ENCODE measurements at regions not wholly inside any gene's neighbourhood (a gene's known extent, or its start where the extent isn't known, plus 50 kb on each side); places are given as distances from the start of the nearest gene placed in this dataset.

DNA sequence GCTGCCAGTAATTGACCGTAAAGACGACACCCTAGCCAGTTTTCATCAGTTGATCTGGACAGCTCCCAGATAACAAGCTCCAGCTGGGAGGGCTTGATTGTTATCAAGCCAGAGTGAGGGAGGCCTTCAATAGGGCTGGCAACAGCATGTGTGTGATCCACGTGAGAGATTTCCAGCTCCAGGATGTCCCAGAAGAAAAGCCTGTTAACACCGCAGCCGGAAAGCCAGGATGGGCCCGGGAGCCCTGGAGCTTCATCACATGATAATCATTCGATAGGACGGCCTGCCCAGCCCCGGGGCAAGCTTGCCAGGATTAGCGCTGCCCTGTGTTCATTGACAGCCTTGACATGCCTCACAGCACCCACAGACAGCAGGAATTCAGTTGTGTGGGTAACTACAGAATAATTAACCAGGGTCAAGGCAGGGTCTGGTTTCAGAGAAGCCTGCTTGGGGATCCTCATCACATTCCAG is 182.5 kb downstream of the C1D start:
- TF ChIP-seq, protein P1, sequence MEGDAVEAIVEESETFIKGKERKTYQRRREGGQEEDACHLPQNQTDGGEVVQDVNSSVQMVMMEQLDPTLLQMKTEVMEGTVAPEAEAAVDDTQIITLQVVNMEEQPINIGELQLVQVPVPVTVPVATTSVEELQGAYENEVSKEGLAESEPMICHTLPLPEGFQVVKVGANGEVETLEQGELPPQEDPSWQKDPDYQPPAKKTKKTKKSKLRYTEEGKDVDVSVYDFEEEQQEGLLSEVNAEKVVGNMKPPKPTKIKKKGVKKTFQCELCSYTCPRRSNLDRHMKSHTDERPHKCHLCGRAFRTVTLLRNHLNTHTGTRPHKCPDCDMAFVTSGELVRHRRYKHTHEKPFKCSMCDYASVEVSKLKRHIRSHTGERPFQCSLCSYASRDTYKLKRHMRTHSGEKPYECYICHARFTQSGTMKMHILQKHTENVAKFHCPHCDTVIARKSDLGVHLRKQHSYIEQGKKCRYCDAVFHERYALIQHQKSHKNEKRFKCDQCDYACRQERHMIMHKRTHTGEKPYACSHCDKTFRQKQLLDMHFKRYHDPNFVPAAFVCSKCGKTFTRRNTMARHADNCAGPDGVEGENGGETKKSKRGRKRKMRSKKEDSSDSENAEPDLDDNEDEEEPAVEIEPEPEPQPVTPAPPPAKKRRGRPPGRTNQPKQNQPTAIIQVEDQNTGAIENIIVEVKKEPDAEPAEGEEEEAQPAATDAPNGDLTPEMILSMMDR (IDR thresholded peaks at IDR 0.05): no peak
- DNase-seq (ENCODE audit: extremely low spot score, unreplicated experiment): no peak
- H3K27ac Mint-ChIP-seq (ENCODE audit: unreplicated experiment): no peak overlapping the region
- H3K4me3 Mint-ChIP-seq (ENCODE audit: unreplicated experiment): no peak overlapping the region
- peaks cover 1% of the 10 kb centered on the region for H3K4me1 Mint-ChIP-seq (ENCODE audit: unreplicated experiment)
- no peaks in the 10 kb centered on the region for H3K9me3 Mint-ChIP-seq (ENCODE audit: unreplicated experiment)
- H3K36me3 Mint-ChIP-seq (ENCODE audit: unreplicated experiment): no peaks in the 10 kb centered on the region
- H3K27me3 Mint-ChIP-seq (ENCODE audit: unreplicated experiment): no peaks in the 10 kb centered on the region

DNA sequence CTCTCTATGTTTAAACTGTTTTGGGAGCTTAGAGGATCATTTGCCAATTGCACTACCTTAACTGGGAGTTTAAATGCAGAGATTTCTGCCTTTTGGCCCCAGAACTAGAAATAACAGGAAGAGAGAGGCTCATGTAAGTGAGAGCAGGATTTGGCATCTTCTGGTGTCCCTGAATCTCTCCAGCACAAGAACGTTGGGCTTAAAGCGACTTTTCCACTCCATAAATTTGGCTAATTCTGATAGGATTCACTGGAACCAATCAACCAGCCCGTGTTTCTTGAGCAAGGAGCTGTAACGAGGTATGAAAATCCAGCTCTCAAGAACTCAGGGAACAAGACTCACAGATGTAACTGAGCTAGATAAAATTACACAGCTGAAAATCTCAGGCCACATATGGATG is 181.0 kb downstream of the C1D start:
- DNase-seq (ENCODE audit: extremely low spot score, unreplicated experiment): no peak
- Mint-ChIP-seq H3K27me3 (ENCODE audit: unreplicated experiment) (no peaks in the 10 kb centered on the region), H3K36me3 (ENCODE audit: unreplicated experiment) (no peaks in the 10 kb centered on the region), H3K4me1 (ENCODE audit: unreplicated experiment) (peaks cover 1% of the 10 kb centered on the region), H3K4me3 (ENCODE audit: unreplicated experiment) (no peak overlapping the region), H3K9me3 (ENCODE audit: unreplicated experiment) (no peaks in the 10 kb centered on the region), H3K27ac (ENCODE audit: unreplicated experiment) (no peak overlapping the region)
- TF ChIP-seq, protein P1 (IDR thresholded peaks at IDR 0.05): no peak

DNA sequence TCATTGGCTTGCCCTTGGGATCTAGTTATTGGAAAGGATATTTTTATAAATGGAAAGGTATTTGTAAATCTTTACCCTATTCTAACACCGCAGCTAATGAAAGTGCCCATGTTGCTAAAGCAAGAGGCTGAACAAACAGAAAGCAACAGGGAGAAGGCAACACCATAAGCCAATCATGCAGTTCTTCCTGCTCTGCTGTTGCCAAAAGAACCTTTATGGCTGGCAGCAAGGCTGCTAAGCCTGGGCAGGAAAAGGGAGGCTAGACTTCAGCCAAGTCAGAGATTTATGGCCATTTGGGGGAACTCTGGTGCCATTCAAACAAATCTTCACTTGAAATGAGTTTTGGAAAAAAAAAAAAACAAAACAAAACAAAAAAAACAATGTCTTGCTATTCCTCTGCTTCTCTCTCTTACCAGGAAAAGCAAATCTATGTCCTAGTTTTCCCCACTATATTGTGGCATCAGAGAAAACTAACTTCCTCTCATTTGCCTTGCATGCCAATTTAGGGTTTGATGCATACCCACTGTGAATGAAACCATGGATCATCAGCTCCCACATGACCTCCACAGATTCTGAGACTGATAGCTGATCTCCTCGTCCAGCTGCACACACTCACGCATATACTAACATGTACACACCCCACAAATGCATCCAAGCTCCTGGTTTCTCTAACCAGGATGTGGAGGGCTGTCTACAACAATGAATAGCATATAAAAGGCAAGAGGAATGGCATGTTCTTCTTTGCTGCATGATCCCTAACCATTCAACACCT is 179.3 kb downstream of the C1D start:
- Mint-ChIP-seq H3K36me3 (ENCODE audit: unreplicated experiment) (no peaks in the 10 kb centered on the region), H3K27ac (ENCODE audit: unreplicated experiment) (no peak overlapping the region), H3K9me3 (ENCODE audit: unreplicated experiment) (no peaks in the 10 kb centered on the region), H3K4me3 (ENCODE audit: unreplicated experiment) (no peak overlapping the region), H3K27me3 (ENCODE audit: unreplicated experiment) (no peaks in the 10 kb centered on the region), H3K4me1 (ENCODE audit: unreplicated experiment) (peaks cover 4% of the 10 kb centered on the region)
- DNase-seq (ENCODE audit: extremely low spot score, unreplicated experiment): no peak
- TF ChIP-seq, protein P1 (IDR thresholded peaks at IDR 0.05): no peak

DNA sequence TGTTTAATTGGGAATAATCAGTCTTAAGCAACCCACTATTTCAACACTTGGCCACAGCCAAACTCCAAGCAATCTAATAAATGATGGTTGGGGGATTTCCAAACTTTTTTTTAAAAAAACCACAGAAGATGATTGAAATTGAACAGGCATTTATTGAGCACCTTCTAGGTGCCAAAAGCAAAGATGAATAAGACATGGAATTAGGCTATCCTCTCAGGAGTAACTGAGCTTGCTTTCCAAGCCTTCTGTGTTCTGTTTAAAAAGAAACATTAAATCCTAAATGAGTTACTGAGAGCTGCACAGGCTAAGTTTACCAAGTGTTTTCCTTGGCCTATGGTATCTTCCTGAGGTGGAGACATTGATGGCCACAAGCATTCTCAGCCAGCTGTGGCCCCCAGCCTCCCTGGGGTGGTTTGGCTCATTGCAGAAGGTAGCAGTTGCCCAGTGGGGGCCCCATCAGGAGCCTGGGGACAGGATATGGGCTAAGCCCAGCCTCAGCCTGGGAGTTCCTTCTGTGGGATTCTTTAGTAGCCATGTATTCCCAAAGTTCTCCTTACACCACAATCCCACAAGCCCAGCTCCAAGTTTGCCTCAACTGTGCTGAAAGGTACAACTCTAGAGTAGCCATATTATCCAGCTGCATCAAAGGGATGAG is 174.3 kb downstream of the C1D start:
- TF ChIP-seq, protein P1 (IDR thresholded peaks at IDR 0.05): no peak
- H3K4me1 Mint-ChIP-seq (ENCODE audit: unreplicated experiment): peaks cover 2% of the 10 kb centered on the region
- H3K4me3 Mint-ChIP-seq (ENCODE audit: unreplicated experiment): no peak overlapping the region
- DNase-seq (ENCODE audit: extremely low spot score, unreplicated experiment): no peak
- H3K36me3 Mint-ChIP-seq (ENCODE audit: unreplicated experiment): no peaks in the 10 kb centered on the region
- no peak overlapping the region for H3K27ac Mint-ChIP-seq (ENCODE audit: unreplicated experiment)
- no peaks in the 10 kb centered on the region for H3K9me3 Mint-ChIP-seq (ENCODE audit: unreplicated experiment)
- H3K27me3 Mint-ChIP-seq (ENCODE audit: unreplicated experiment): no peaks in the 10 kb centered on the region

DNA sequence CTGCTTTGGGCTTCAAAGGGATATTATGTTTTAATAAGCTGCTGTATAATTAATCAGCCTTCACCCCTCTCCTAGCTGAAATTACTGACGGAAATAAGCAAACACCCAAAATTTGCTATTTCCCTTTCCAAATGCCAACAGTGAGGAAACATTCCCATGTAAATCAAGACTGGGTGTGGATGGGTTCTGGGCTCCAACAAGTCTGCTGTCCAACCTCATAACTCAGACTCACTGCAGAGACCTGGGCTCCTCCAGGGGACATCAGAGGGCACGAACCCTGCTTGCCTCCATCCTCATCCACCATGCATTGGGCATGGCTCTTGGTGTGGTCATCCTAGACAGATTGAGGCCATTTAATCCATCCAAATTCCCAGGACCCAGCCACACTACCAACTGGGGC is 173.7 kb downstream of the C1D start:
- H3K27me3 Mint-ChIP-seq (ENCODE audit: unreplicated experiment): no peaks in the 10 kb centered on the region
- no peaks in the 10 kb centered on the region for H3K9me3 Mint-ChIP-seq (ENCODE audit: unreplicated experiment)
- H3K4me3 Mint-ChIP-seq (ENCODE audit: unreplicated experiment): no peak overlapping the region
- H3K27ac Mint-ChIP-seq (ENCODE audit: unreplicated experiment): no peak overlapping the region
- no peaks in the 10 kb centered on the region for H3K36me3 Mint-ChIP-seq (ENCODE audit: unreplicated experiment)
- TF ChIP-seq, protein P1 (IDR thresholded peaks at IDR 0.05): no peak
- DNase-seq (ENCODE audit: extremely low spot score, unreplicated experiment): no peak
- peaks cover 2% of the 10 kb centered on the region for H3K4me1 Mint-ChIP-seq (ENCODE audit: unreplicated experiment)

All from osteocyte (in vitro differentiated cells).